Muscle layer of duodenum (tissue), 2 donors: ENCODE measurements at regions not wholly inside any gene's neighbourhood (a gene's known extent, or its start where the extent isn't known, plus 50 kb on each side); places are given as distances from the start of the nearest gene placed in this dataset.
"Not testable (repeated sequence)": the region's sequence is repeated elsewhere in the genome, so short reads cannot be mapped to it uniquely, and the experiment has no call there.

Source experiments
- H3K27ac ChIP-seq: one replicate; pipeline ENCODE4 v1.7.0; 2013; ENCODE audit warnings: mild to moderate bottlenecking, low read length
- H3K27me3 ChIP-seq: one replicate; pipeline ENCODE4 v1.7.0; 2013; ENCODE audit warnings: low read depth, mild to moderate bottlenecking, control low read depth, low read length
- H3K36me3 ChIP-seq, 2 donors: one replicate each; pipeline ENCODE4 v1.7.0; 2013; ENCODE audit warnings: low read length in 2 of 2, control low read depth in 1 of 2, mild to moderate bottlenecking in 1 of 2; ENCODE audit not compliant: insufficient read depth in 2 of 2, control insufficient read depth in 1 of 2
- H3K4me1 ChIP-seq, 2 donors: one replicate each; pipeline ENCODE4 v1.7.0; 2013; ENCODE audit warnings: low read length in 2 of 2, mild to moderate bottlenecking in 2 of 2, control low read depth in 1 of 2, moderate library complexity in 1 of 2; ENCODE audit not compliant: insufficient read depth in 2 of 2, control insufficient read depth in 1 of 2
- H3K4me3 ChIP-seq, 2 donors: one replicate each; pipeline ENCODE4 v1.7.0; 2013; ENCODE audit warnings: low read length in 2 of 2, low read depth in 1 of 2, mild to moderate bottlenecking in 1 of 2
- H3K9me3 ChIP-seq, 2 donors: one replicate each; pipeline ENCODE4 v1.7.0; 2013; ENCODE audit warnings: low read length in 2 of 2, control low read depth in 1 of 2, mild to moderate bottlenecking in 1 of 2; ENCODE audit not compliant: control insufficient read depth in 1 of 2
- donor health status: healthy.

DNA sequence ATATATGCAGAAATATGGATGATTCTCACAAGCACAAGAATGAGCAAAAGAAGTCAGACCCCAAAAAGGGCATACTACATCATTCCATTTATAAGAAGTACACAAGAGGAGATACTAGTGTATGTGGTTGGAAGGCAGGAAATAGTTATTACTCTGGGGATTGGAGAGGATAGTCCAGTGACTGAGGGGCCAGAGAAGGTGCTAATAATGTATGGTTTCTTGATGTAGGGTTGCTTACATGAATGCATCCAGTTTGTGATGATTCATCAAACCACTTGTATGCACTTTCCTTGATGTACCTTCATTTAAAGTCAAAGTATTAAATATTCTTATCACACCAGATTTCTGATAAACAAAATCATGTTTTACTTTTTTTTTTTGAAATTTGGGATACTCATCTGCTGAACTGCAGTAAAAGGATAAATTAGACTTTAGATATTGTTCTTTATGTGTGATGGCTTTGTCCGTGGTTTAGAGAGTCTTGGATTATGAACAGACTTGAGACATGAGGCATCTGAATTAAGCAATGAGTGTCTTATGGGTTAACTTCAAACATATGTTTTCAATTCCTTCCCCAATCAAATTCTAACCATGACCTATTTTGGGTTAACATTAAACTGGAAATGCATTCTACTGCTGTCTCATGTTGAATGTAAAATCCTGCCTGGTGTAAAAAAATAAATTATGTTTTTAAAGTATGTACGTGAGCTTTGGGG lies 171.2 kb downstream of the SEMA6D start:
- no peaks in the 10 kb centered on the region for H3K36me3 ChIP-seq
- H3K27ac ChIP-seq = no peak overlapping the region

DNA sequence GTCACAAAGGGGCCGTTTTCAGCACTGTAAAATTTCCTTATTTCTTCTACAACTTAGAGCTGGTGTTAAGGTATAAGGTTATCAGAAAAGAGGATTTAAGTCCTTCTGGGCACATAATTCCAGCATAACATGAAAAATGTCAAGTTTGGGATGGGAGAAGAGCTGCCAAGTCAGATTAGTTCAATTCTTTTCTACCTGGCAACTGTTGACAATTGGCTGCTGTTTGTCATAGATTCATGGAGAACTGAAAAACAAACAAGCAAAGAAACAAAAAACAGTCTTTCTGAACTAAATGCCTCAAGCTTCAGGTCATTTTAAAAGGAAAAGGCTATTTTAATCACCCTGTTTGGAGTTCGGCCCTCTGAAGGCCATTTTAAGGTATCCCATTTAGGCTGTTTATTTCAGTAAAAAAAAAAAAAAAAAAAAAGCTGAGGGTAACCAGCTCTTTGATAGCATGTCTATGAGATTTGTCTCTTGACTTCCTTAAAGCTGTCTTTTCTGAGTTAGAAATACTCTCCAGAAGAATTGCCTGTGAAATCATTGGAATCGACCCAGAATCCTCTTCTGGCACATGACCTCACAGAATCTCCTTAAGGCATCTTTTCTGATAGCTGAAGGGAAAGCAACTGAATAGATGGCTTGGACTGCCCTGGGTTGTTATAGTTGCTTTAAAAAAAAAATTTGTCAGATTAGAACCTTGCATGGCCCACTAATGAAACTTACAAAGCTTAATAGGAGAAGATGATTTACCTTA lies 173.3 kb downstream of the SEMA6D start:
- H3K36me3 ChIP-seq = no peaks in the 10 kb centered on the region
- no peak overlapping the region for H3K27ac ChIP-seq
- no peak overlapping the region for H3K4me3 ChIP-seq
- no peaks in the 10 kb centered on the region for H3K9me3 ChIP-seq
- no peaks in the 10 kb centered on the region for H3K27me3 ChIP-seq
- H3K4me1 ChIP-seq = no peaks in the 10 kb centered on the region

More for the DNA sequence above, 171.2 kb downstream of the SEMA6D start:
- Histone ChIP-seq H3K9me3 (no peaks in the 10 kb centered on the region), H3K4me1 (no peaks in the 10 kb centered on the region), H3K27me3 (no peaks in the 10 kb centered on the region), H3K4me3 (no peak overlapping the region)

DNA sequence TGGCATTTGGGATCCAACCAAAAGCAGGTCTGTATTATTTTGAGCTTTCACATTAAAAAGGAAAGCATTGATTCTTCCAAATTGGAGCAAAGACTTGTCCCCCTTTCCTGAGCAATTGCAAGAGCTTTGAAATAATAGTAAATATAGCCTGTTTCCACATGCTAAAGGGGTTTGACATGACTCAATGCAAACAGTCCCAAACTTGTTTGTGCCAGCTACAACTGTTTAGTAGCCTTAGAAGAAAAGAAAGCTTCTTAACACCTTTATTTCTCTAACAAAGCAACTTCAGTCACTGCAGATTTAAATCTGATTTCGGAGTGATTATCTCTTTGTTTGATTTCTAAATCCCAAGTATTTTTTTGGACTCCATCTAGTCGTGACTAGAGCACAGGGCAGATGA lies 180.2 kb downstream of the SEMA6D start:
- H3K36me3 ChIP-seq = no peaks in the 10 kb centered on the region
- no peaks in the 10 kb centered on the region for H3K9me3 ChIP-seq
- no peaks in the 10 kb centered on the region for H3K4me1 ChIP-seq
- no peak overlapping the region for H3K27ac ChIP-seq
- H3K27me3 ChIP-seq = no peaks in the 10 kb centered on the region
- H3K4me3 ChIP-seq = no peak overlapping the region

DNA sequence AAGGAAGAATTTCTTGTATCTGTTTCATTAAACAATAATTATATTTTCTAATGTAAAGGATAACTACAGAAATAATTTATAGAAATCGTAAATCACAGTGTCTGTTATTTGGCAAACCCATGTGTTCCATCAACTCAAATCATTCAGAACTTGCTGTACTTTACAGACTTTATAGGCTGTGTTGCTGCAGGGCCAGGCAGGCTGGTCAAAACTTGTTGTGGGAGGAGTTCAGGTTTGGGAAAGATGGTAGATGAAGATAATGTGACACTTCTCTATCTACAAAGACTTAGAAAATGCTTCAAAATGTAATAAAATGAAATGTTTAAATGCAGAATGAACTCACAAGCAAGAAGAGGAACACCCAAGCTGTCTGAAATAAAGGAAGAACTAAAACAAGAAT lies 183.4 kb downstream of the SEMA6D start:
- H3K4me1 ChIP-seq = no peaks in the 10 kb centered on the region
- H3K36me3 ChIP-seq = no peaks in the 10 kb centered on the region
- no peaks in the 10 kb centered on the region for H3K27me3 ChIP-seq
- peaks cover 0 to 6% of the 10 kb centered on the region in 2 donors for H3K9me3 ChIP-seq
- H3K4me3 ChIP-seq = no peak overlapping the region
- H3K27ac ChIP-seq = no peak overlapping the region

DNA sequence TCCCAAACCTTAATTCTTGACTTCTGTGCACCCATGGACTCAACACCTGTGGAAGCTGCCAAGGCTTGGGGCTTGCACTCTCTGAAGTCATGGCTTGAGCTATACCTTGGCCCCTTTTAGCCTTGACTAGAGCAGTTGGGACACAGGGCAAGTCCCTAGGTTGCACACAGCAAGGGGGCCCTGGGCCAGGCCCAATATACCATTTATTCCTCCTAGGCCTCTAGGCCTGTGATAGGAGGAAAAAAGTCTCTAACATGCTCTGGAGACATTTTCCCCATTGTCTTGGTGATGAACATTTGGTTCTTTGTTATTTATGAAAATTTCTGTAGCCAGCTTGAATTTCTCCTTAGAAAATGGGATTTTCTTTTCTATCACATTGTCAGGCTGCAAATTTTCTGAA lies 186.1 kb downstream of the SEMA6D start:
- no peaks in the 10 kb centered on the region for H3K36me3 ChIP-seq
- peaks cover 0 to 6% of the 10 kb centered on the region in 2 donors for H3K9me3 ChIP-seq
- no peak overlapping the region for H3K4me3 ChIP-seq
- no peaks in the 10 kb centered on the region for H3K27me3 ChIP-seq
- H3K27ac ChIP-seq = no peak overlapping the region
- no peaks in the 10 kb centered on the region for H3K4me1 ChIP-seq

DNA sequence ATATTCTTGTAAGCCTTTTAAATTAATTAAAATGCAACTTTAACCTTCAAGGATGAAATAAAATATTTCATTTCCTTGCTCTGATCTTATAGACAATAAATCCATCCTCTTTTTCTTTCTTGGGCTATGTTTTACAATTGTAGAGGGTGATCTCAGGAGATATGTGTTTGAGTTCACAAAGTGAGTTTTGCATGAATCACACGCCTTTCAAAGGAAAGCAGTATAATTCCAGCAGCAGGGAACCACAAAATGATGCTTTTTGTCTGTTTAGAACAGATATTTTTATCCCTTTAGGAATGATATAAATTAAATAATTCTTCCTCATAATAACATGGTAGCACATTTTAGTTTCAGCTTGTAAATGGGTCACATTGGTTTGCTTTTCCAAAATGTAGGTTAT lies 191.2 kb downstream of the SEMA6D start:
- H3K27me3 ChIP-seq = no peaks in the 10 kb centered on the region
- peaks cover 0 to 6% of the 10 kb centered on the region in 2 donors for H3K9me3 ChIP-seq
- no peaks in the 10 kb centered on the region for H3K36me3 ChIP-seq
- H3K4me1 ChIP-seq = no peaks in the 10 kb centered on the region
- no peak overlapping the region for H3K4me3 ChIP-seq
- H3K27ac ChIP-seq = no peak overlapping the region

DNA sequence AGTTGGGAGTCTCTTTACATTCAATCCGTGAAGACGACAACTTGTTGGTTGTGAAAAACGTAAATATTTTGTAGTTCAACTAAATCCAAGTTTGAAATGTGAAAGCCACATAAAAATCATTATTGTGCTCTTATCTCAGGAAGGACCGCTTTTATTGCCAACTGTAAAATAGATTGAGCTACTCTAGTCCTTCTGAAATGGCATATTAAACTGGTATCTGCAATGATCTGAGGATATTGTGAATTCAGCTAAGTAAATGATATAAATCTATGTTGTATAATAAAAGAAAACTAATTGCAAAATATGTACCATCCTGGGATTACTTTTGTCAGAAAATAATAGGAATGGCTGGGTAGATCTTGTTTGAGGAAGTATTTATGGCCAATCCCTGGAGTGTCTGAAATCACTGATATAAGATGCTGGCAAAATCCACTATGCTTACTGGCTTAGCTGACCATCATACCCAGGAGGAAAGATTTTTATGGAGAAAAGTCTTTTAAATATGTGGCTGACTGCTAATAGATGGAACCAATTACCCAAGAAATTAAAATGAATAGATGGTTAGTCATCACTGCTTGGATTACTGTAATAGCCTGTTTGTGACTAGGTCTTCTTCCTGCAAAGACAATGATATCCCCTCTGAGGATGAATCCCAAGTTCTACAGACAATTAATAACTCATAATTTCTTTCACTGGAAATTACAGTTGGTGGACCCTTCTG lies 191.8 kb downstream of the SEMA6D start:
- Histone ChIP-seq H3K4me3 (no peak overlapping the region), H3K27ac (no peak overlapping the region), H3K9me3 (peaks cover 0 to 6% of the 10 kb centered on the region in 2 donors), H3K27me3 (no peaks in the 10 kb centered on the region), H3K4me1 (no peaks in the 10 kb centered on the region), H3K36me3 (no peaks in the 10 kb centered on the region)

DNA sequence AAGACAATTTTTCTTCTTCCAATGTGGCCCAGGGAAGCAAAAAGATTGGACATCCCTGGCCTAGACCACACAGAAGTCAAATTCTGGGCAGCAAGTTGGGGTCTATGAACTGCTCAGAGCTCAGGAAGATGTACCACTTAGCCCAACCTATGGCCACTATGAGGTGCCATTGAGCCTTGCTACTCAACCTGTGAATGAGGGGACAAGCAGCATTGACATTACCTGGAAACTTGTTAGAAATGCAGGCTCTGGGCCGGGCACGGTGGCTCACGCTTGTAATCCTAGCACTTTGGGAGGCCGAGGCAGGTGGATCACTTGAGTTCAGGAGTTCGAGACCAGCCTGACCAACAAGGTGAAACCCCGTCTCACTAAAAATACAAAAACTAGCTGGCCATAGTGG lies 195.6 kb downstream of the SEMA6D start:
- H3K4me3 ChIP-seq, H3K27ac ChIP-seq, H3K36me3 ChIP-seq, H3K4me1 ChIP-seq, H3K27me3 ChIP-seq, H3K9me3 ChIP-seq: not testable (repeated sequence)

DNA sequence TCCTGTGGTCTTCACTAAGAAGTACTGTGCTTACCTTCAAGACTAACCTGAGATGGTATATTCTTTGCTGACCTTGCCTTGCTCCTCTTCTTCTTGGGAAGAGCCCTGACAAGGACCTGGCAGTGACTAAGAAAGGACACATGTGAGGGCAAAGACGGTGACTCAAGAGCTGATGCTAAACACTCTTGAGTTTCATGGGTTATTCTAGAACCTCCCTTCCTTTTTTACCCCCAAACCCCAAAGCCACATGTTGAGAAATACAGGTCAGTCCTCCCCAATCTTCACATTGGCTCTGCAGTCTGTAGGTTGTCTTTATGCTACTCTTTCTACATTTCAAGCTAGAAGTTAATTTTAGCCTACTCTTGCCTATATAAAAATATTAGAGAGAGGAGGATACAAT lies 200.6 kb downstream of the SEMA6D start:
- H3K9me3 ChIP-seq = no peaks in the 10 kb centered on the region
- no peak overlapping the region for H3K4me3 ChIP-seq
- H3K27me3 ChIP-seq = no peaks in the 10 kb centered on the region
- H3K4me1 ChIP-seq = no peaks in the 10 kb centered on the region
- H3K36me3 ChIP-seq = no peaks in the 10 kb centered on the region
- no peak overlapping the region for H3K27ac ChIP-seq

DNA sequence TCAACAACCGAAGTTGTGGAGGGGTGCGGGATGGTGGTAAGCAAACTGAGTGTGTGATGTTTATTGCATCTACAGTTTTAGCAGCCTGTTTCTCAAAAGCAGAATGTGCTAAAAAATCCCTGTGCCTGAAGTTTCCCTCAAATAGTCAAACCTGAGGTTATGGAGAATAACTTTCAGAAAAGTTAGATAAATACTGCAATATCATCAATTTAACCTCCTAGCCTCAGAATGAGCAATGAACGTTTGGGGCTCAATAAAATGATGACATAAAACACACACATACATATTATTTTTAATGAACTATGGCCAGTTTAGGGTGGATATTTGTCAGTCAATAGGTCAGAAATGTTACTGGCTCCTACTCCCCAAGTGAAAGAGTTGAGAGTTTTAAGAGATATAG lies 201.6 kb downstream of the SEMA6D start:
- no peaks in the 10 kb centered on the region for H3K36me3 ChIP-seq
- H3K9me3 ChIP-seq = no peaks in the 10 kb centered on the region
- H3K27me3 ChIP-seq = no peaks in the 10 kb centered on the region
- no peak overlapping the region for H3K27ac ChIP-seq
- no peak overlapping the region for H3K4me3 ChIP-seq
- H3K4me1 ChIP-seq = no peaks in the 10 kb centered on the region

DNA sequence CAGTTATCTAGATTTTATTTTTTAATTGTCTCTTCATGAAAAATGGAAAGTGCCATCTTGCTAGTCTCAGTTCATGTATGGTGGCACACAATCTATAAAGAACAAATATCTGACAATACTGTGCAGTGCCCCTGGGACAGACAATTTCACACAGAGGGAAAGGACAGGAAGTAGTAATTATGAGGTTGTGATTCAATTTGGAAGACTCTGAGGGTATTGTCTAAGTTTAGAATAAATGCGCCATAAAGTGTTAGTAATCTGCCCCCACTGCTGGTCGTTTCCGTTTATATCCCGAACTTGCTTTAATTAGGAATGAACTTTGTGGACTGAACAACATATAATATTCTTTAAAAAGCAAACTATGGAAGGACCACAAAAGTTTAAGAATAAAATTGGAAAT lies 196.4 kb upstream of the SLC24A5 start:
- no peaks in the 10 kb centered on the region for H3K36me3 ChIP-seq
- H3K27me3 ChIP-seq = no peaks in the 10 kb centered on the region
- no peaks in the 10 kb centered on the region for H3K9me3 ChIP-seq
- no peak overlapping the region for H3K4me3 ChIP-seq
- H3K27ac ChIP-seq = no peak overlapping the region
- no peaks in the 10 kb centered on the region for H3K4me1 ChIP-seq
